RWPE1 (cell line): ENCODE measurements at regions not wholly inside any gene's neighbourhood (a gene's known extent, or its start where the extent isn't known, plus 50 kb on each side); places are given as distances from the start of the nearest gene placed in this dataset.

Experiments used
- CTCF ChIA-PET: fragments of 350-600 bp; sonication (Branson Sonifier 250); formaldehyde crosslinking; extraction: SDS; loops from one replicate; lab custom pipeline; 2021; lab: Yijun Ruan, JAX
- POLR2A ChIA-PET: fragments of 400-600 bp; formaldehyde crosslinking; extraction: SDS; loops from one replicate; lab custom pipeline; 2020; ENCODE audit warnings: antibody characterized with exemption; ENCODE audit not compliant: low non-redundant PET; lab: Yijun Ruan, JAX
- DNase-seq: peaks from one replicate; pipeline ENCODE4 v3.0.0; 2012; ENCODE audit warnings: low spot score
- H3K27ac ChIP-seq: fragments of 450-650 bp; 2 replicates; pipeline ENCODE4 v1.5.1; 2017
- TF ChIP-seq, protein P1 (sequence below): fragments of 450-650 bp; conservative IDR thresholded peaks from 2 replicates; pipeline ENCODE4 v1.5.1; 2017; ENCODE audit warnings: low read depth, mild to moderate bottlenecking

DNA sequence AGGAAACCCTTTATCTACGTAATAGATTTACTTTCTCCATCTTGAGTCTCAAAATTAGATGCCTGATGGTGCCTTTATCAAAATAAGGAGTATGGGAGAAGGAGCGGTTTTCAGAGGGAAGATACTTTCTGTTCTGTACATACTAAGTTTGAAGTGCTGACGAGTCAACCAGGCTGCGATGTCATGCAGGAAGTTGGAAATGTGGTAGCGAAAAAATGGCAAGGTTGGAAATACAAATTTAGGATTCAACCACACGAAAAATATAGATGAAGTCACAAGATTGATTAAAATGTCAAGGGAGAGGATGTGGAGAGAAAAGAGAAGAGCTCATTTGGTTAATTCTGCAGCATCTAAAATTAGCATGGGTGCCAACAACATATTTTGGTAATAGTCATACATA, 129.5 kb downstream of the FOXD1 start:
- POLR2A ChIA-PET = no interaction called here
- DNase-seq = no peak
- CTCF ChIA-PET = interaction anchor here (0.6 to 0.7 kb wide), 2 partner anchors 18 to 473 kb away, joined by 3 read pairs; no protein-coding TSS in a partner anchor
- H3K27ac ChIP-seq = no peak overlapping the region
- TF ChIP-seq, protein P1, sequence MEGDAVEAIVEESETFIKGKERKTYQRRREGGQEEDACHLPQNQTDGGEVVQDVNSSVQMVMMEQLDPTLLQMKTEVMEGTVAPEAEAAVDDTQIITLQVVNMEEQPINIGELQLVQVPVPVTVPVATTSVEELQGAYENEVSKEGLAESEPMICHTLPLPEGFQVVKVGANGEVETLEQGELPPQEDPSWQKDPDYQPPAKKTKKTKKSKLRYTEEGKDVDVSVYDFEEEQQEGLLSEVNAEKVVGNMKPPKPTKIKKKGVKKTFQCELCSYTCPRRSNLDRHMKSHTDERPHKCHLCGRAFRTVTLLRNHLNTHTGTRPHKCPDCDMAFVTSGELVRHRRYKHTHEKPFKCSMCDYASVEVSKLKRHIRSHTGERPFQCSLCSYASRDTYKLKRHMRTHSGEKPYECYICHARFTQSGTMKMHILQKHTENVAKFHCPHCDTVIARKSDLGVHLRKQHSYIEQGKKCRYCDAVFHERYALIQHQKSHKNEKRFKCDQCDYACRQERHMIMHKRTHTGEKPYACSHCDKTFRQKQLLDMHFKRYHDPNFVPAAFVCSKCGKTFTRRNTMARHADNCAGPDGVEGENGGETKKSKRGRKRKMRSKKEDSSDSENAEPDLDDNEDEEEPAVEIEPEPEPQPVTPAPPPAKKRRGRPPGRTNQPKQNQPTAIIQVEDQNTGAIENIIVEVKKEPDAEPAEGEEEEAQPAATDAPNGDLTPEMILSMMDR = no peak

DNA sequence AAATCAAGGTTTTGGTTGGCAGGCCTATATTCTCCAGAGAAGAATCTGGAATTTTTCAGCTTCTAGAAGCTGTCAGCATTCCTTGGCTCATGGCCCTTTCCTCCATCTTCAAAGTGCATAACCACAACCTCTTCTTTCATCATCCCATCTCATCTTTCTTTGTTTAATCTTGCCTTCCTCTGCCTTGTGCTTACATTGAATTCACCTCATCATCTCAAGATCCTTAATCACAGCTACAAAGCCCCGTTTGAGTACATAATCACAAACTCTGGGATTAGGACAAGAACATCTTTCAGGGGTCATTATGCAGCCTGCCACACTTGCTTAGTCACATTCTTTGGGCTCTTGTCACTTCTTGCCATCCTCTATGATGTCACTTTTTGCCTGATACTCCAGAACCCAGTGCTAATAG, 130.3 kb downstream of the FOXD1 start:
- no peak overlapping the region for H3K27ac ChIP-seq
- TF ChIP-seq, protein P1 = no peak
- POLR2A ChIA-PET = no interaction called here
- no peak for DNase-seq
- CTCF ChIA-PET = interaction anchor here (0.6 kb wide), 1 partner anchor 19 kb away, joined by 3 read pairs; no protein-coding TSS in a partner anchor

DNA sequence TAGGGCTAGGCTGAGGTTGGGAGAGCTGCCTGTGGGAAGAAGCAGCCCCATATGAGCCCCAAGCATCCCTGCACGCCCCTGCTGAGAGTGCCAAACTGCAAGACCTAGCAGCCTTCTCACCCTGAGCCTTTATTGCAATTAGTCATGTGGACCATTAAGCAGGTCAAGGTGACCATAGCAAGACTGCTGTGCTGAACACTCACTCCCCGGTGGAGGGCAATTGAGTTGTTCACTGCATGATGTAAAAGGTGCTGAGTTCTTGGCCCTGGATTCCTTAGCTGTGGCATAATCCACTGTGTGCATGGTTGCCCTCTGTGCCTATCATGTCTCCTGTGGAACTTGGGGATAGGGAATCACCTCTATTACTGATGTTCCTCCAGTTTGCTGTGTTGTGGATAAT, 131.1 kb downstream of the FOXD1 start:
- CTCF ChIA-PET = interaction anchor here (0.7 to 1.2 kb wide), 2 partner anchors 26 to 101 kb away, joined by 4 read pairs; no protein-coding TSS in a partner anchor
- H3K27ac ChIP-seq = no peak overlapping the region
- TF ChIP-seq, protein P1 = no peak
- no peak for DNase-seq
- POLR2A ChIA-PET = no interaction called here

DNA sequence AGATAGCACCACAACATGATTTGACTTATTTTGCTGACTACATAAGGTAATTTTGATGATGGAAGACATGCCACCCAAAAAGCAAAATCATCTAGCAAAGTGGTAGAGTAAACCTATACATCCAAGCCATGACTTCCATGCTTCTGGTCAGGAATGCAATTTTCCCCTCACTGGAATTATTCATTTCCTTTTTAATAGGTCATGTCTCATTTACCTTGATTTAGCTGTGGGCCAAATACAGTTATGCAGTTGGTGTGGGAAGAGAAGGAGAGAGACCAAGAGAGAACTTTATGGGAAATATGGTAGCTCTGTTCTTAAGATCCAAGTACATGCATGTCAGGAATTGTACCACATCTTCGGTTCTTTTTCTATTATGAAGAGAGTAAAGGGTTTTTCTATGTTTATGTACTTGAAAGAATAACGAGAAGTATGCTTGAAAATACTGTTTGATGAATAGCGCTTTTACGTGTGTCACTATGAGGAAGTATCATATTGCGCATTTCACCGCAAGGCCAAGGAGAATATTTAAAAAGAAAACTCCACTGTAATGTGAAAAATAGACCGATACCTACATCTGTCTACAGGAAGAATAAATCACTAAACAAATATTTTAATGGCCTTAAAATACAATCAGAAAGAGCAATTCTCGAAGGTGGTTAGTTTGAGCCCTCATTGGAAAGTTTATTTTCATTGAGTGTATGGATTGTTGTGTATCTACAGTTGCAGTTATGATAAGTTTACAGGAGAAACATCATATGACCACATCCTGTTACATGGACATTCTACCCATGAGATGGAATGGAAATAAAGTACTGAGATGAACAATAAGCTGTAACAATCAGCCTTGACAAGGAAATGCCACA, 134.0 kb downstream of the FOXD1 start:
- POLR2A ChIA-PET = no interaction called here
- DNase-seq = no peak

DNA sequence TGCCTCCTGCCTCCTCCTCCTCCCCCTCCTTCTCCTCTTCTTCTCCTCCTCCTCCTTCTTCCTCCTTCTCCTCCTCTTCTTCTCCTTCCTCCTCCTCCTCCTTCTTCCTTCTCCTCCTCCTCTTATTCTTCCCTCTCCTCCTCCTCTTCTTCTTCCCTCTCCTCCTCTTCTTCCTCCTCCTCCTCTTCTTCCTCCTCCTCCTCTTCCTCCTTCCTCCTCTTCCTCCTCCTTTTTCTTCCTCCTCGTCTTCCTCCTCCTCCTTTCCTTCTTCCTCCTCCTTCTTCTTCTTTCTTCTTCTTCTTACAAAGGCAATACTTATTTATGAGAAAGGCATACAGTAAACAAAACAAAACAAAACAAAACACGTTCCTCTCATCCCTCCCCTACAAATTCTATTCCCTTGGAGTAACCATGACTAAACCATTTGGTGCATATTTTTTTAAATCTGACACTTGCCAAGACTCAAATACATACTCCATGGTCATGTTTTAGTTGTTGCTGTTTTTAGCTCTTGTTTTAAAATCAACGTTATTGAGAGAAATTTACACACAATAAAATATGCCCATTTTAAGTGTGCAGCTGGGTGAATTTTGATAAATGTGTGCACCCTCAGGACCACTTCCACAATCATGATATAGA, 135.6 kb downstream of the FOXD1 start:
- CTCF ChIA-PET = interaction anchor here (0.9 to 2.0 kb wide), 4 partner anchors 13 to 138 kb away, joined by 4 to 11 read pairs (median 6); no protein-coding TSS in a partner anchor

More for the DNA sequence above, 134.0 kb downstream of the FOXD1 start:
- no peak overlapping the region for H3K27ac ChIP-seq
- TF ChIP-seq, protein P1 = no peak
- CTCF ChIA-PET = interaction anchor here (0.6 kb wide), 1 partner anchor 10 kb away, joined by 3 read pairs; no protein-coding TSS in a partner anchor

More for the DNA sequence above, 135.6 kb downstream of the FOXD1 start:
- POLR2A ChIA-PET = no interaction called here
- no peak for DNase-seq
- no peak overlapping the region for H3K27ac ChIP-seq
- TF ChIP-seq, protein P1 = no peak
